Activated naive CD8-positive, alpha-beta T cell treated with anti-CD3 and anti-CD28 coated beads, Interleukin-2, amount 50 U/mL, for 24 hours (primary cell): ENCODE measurements at regions not wholly inside any gene's neighbourhood (a gene's known extent, or its start where the extent isn't known, plus 50 kb on each side); places are given as distances from the start of the nearest gene placed in this dataset.

Experiments used
- ATAC-seq: fragments of 150-1000 bp; cut with Tn5 transposase; one replicate; pipeline ENCODE4 v1.10.0; 2021
- DNase-seq: peaks from one replicate; pipeline ENCODE4 v3.0.0; 2021
- H3K27ac Mint-ChIP-seq: one replicate; pipeline ENCODE4 v1.8.0; 2021; ENCODE audit warnings: mild to moderate bottlenecking, mixed read lengths
- H3K27me3 Mint-ChIP-seq: one replicate; pipeline ENCODE4 v1.8.0; 2021; ENCODE audit warnings: mixed read lengths
- H3K36me3 Mint-ChIP-seq: one replicate; pipeline ENCODE4 v1.8.0; 2021; ENCODE audit warnings: low read depth, mixed read lengths
- H3K4me1 Mint-ChIP-seq: one replicate; pipeline ENCODE4 v1.8.0; 2021; ENCODE audit warnings: mixed read lengths
- H3K4me3 Mint-ChIP-seq: one replicate; pipeline ENCODE4 v1.8.0; 2021; ENCODE audit warnings: mild to moderate bottlenecking, moderate library complexity, mixed read lengths
- H3K9me3 Mint-ChIP-seq: one replicate; pipeline ENCODE4 v1.8.0; 2021; ENCODE audit warnings: mixed read lengths

- peaks cover 33% of the 10 kb centered on the region for H3K27me3 Mint-ChIP-seq
- no peak for DNase-seq
These were observed 496.0 kb downstream of the MIAT start for GRCh38 chr22:27153386-27153785.

GRCh38 chr22:27154717-27155116 is 497.3 kb downstream of the MIAT start:
- no peak overlapping the region for H3K27ac Mint-ChIP-seq
- no peak overlapping the region for H3K4me3 Mint-ChIP-seq
- peaks cover 30% of the 10 kb centered on the region for H3K27me3 Mint-ChIP-seq
- H3K4me1 Mint-ChIP-seq = peaks cover 3% of the 10 kb centered on the region
- peaks cover 2% of the 10 kb centered on the region for H3K36me3 Mint-ChIP-seq
- DNase-seq (no peak), ATAC-seq (no peak)
- peaks cover 13% of the 10 kb centered on the region for H3K9me3 Mint-ChIP-seq

More at GRCh38 chr22:27153386-27153785, 496.0 kb downstream of the MIAT start:
- Mint-ChIP-seq H3K9me3 (peaks cover 22% of the 10 kb centered on the region), H3K4me3 (no peak overlapping the region), H3K4me1 (peaks cover 3% of the 10 kb centered on the region), H3K27ac (no peak overlapping the region), H3K36me3 (peaks cover 2% of the 10 kb centered on the region)
- no peak for ATAC-seq

GRCh38 chr22:27156821-27157489 is 499.6 kb downstream of the MIAT start:
- H3K27me3 Mint-ChIP-seq = peaks cover 23% of the 10 kb centered on the region
- no peak overlapping the region for H3K27ac Mint-ChIP-seq
- no peak for ATAC-seq
- no peaks in the 10 kb centered on the region for H3K4me1 Mint-ChIP-seq
- DNase-seq = no peak
- H3K4me3 Mint-ChIP-seq = no peak overlapping the region
- H3K9me3 Mint-ChIP-seq = peaks cover 10% of the 10 kb centered on the region
- peaks cover 2% of the 10 kb centered on the region for H3K36me3 Mint-ChIP-seq

- H3K36me3 Mint-ChIP-seq = peaks cover 2% of the 10 kb centered on the region
- peaks cover 27% of the 10 kb centered on the region for H3K27me3 Mint-ChIP-seq
- H3K9me3 Mint-ChIP-seq = peaks cover 8% of the 10 kb centered on the region
- ATAC-seq = no peak
- no peak overlapping the region for H3K4me3 Mint-ChIP-seq
- H3K4me1 Mint-ChIP-seq = no peaks in the 10 kb centered on the region
- no peak for DNase-seq
- H3K27ac Mint-ChIP-seq = no peak overlapping the region
These were observed 500.4 kb downstream of the MIAT start for GRCh38 chr22:27157666-27158370.

- no peak for ATAC-seq
- Mint-ChIP-seq H3K27me3 (peaks cover 22% of the 10 kb centered on the region), H3K27ac (no peak overlapping the region)
These were observed 501.6 kb downstream of the MIAT start for GRCh38 chr22:27159016-27159415.

GRCh38 chr22:27159716-27160295 is 502.4 kb downstream of the MIAT start:
- no peak for DNase-seq
- H3K27ac Mint-ChIP-seq = no peak overlapping the region
- no peaks in the 10 kb centered on the region for H3K4me1 Mint-ChIP-seq
- H3K27me3 Mint-ChIP-seq = peaks cover 21% of the 10 kb centered on the region
- no peak overlapping the region for H3K4me3 Mint-ChIP-seq
- no peaks in the 10 kb centered on the region for H3K9me3 Mint-ChIP-seq
- H3K36me3 Mint-ChIP-seq = no peaks in the 10 kb centered on the region
- ATAC-seq = no peak

More at GRCh38 chr22:27159016-27159415, 501.6 kb downstream of the MIAT start:
- Mint-ChIP-seq H3K9me3 (peaks cover under 1% of the 10 kb centered on the region), H3K36me3 (no peaks in the 10 kb centered on the region), H3K4me3 (no peak overlapping the region), H3K4me1 (no peaks in the 10 kb centered on the region)
- DNase-seq = no peak

- no peak for DNase-seq
- H3K36me3 Mint-ChIP-seq = no peaks in the 10 kb centered on the region
- no peak overlapping the region for H3K4me3 Mint-ChIP-seq
- H3K9me3 Mint-ChIP-seq = no peaks in the 10 kb centered on the region
- H3K27ac Mint-ChIP-seq = no peak overlapping the region
- peaks cover 10% of the 10 kb centered on the region for H3K27me3 Mint-ChIP-seq
- ATAC-seq = no peak
- H3K4me1 Mint-ChIP-seq = no peaks in the 10 kb centered on the region
These were observed 506.1 kb downstream of the MIAT start for GRCh38 chr22:27163162-27164137.

- H3K27ac Mint-ChIP-seq = no peak overlapping the region
- DNase-seq = no peak
- H3K9me3 Mint-ChIP-seq = no peaks in the 10 kb centered on the region
- ATAC-seq = no peak
- H3K4me1 Mint-ChIP-seq = no peaks in the 10 kb centered on the region
- H3K36me3 Mint-ChIP-seq = no peaks in the 10 kb centered on the region
- peaks cover 10% of the 10 kb centered on the region for H3K27me3 Mint-ChIP-seq
- H3K4me3 Mint-ChIP-seq = no peak overlapping the region
These were observed 507.6 kb downstream of the MIAT start for GRCh38 chr22:27164781-27165503.

- H3K27me3 Mint-ChIP-seq = peaks cover 6% of the 10 kb centered on the region
- DNase-seq (no peak), ATAC-seq (no peak)
- H3K36me3 Mint-ChIP-seq = no peaks in the 10 kb centered on the region
- no peak overlapping the region for H3K27ac Mint-ChIP-seq
- no peak overlapping the region for H3K4me3 Mint-ChIP-seq
- no peaks in the 10 kb centered on the region for H3K4me1 Mint-ChIP-seq
- no peaks in the 10 kb centered on the region for H3K9me3 Mint-ChIP-seq
These were observed 511.3 kb downstream of the MIAT start for GRCh38 chr22:27168681-27169080.

- Mint-ChIP-seq H3K27ac (no peak overlapping the region), H3K4me1 (no peaks in the 10 kb centered on the region), H3K9me3 (no peaks in the 10 kb centered on the region), H3K36me3 (no peaks in the 10 kb centered on the region), H3K27me3 (peaks cover 12% of the 10 kb centered on the region), H3K4me3 (no peak overlapping the region)
- DNase-seq (no peak), ATAC-seq (no peak)
These were observed 513.1 kb downstream of the MIAT start for GRCh38 chr22:27170491-27170890.

- peaks cover 18% of the 10 kb centered on the region for H3K27me3 Mint-ChIP-seq
These were observed 513.8 kb downstream of the MIAT start for GRCh38 chr22:27171212-27171611.

GRCh38 chr22:27173530-27173929 is 516.1 kb downstream of the MIAT start:
- Mint-ChIP-seq H3K27ac (no peak overlapping the region), H3K36me3 (no peaks in the 10 kb centered on the region), H3K4me3 (no peak overlapping the region), H3K4me1 (no peaks in the 10 kb centered on the region), H3K27me3 (peaks cover 18% of the 10 kb centered on the region), H3K9me3 (no peaks in the 10 kb centered on the region)
- DNase-seq = no peak
- ATAC-seq = no peak

More at GRCh38 chr22:27171212-27171611, 513.8 kb downstream of the MIAT start:
- DNase-seq (no peak), ATAC-seq (no peak)
- no peak overlapping the region for H3K4me3 Mint-ChIP-seq
- no peaks in the 10 kb centered on the region for H3K9me3 Mint-ChIP-seq
- no peaks in the 10 kb centered on the region for H3K36me3 Mint-ChIP-seq
- H3K27ac Mint-ChIP-seq = no peak overlapping the region
- no peaks in the 10 kb centered on the region for H3K4me1 Mint-ChIP-seq

- H3K9me3 Mint-ChIP-seq = no peaks in the 10 kb centered on the region
- no peak for DNase-seq
- H3K4me3 Mint-ChIP-seq = no peak overlapping the region
- no peaks in the 10 kb centered on the region for H3K36me3 Mint-ChIP-seq
- H3K27me3 Mint-ChIP-seq = peaks cover 18% of the 10 kb centered on the region
- no peak for ATAC-seq
- no peak overlapping the region for H3K27ac Mint-ChIP-seq
- no peaks in the 10 kb centered on the region for H3K4me1 Mint-ChIP-seq
These were observed 517.8 kb downstream of the MIAT start for GRCh38 chr22:27175021-27175838.
